Kidney (tissue), 10 donors: ENCODE measurements at regions not wholly inside any gene's neighbourhood (a gene's known extent, or its start where the extent isn't known, plus 50 kb on each side); places are given as distances from the start of the nearest gene placed in this dataset.
"Not testable (repeated sequence)": the region's sequence is repeated elsewhere in the genome, so short reads cannot be mapped to it uniquely, and the experiment has no call there.

Experiments used
- DNase-seq, 5 donors: peaks; one replicate each; pipeline ENCODE4 v3.0.0-alpha.2; 2013 to 2020
- FAIRE-seq: peaks from 2 replicates; lab custom pipeline; 2012; peaks lifted over from hg19 to GRCh38; lab: Jason Lieb, UNC
- H3K27ac ChIP-seq, 2 donors: one replicate each; pipeline ENCODE4 v1.7.0; 2013; ENCODE audit warnings: low read depth in 2 of 2, low read length in 2 of 2, inconsistent platforms in 1 of 2
- H3K27me3 ChIP-seq: one replicate; pipeline ENCODE4 v1.7.1; 2013; ENCODE audit warnings: low read length, inconsistent platforms; ENCODE audit not compliant: control insufficient read depth, insufficient read depth
- H3K36me3 ChIP-seq, 3 donors: one replicate each; pipeline versions ENCODE4 v1.7.0 to v1.7.1; 2013; ENCODE audit warnings: low read length in 3 of 3, control low read depth in 1 of 3, inconsistent platforms in 1 of 3; ENCODE audit not compliant: insufficient read depth in 3 of 3, control insufficient read depth in 2 of 3
- H3K4me1 ChIP-seq, 3 donors: one replicate each; pipeline versions ENCODE4 v1.7.0 to v1.7.1; 2013; ENCODE audit warnings: low read length in 3 of 3, inconsistent platforms in 1 of 3, low read depth in 1 of 3; ENCODE audit not compliant: control insufficient read depth in 2 of 3, insufficient read depth in 2 of 3
- H3K4me3 ChIP-seq, 3 donors: one replicate each; pipeline versions ENCODE4 v1.7.0 to v1.8.1; 2013; ENCODE audit warnings: low read length in 3 of 3, control low read depth in 1 of 3, inconsistent platforms in 1 of 3
- H3K9ac ChIP-seq, 3 donors: one replicate each; pipeline versions ENCODE4 v1.7.0 to v1.7.1; 2013; ENCODE audit warnings: low read length in 3 of 3, control low read depth in 1 of 3, inconsistent platforms in 1 of 3
- H3K9me3 ChIP-seq, 3 donors: one replicate each; pipeline versions ENCODE4 v1.7.0 to v1.7.1; 2013; ENCODE audit warnings: low read length in 3 of 3, control low read depth in 1 of 3, inconsistent platforms in 1 of 3; ENCODE audit not compliant: control insufficient read depth in 2 of 3, insufficient read depth in 1 of 3
- intact Hi-C: fragments of 100-400 bp; cut with DNase I; formaldehyde crosslinking; loops from one replicate; pipeline ENCODE4 v1.11.1; 2022
- donor health status: control.
- donor health status: control.
- donor health status: DM: yes; HTN: yes; CAD: no.
- donor health status: Normal renal cell carcinoma (clear cell type).

DNA sequence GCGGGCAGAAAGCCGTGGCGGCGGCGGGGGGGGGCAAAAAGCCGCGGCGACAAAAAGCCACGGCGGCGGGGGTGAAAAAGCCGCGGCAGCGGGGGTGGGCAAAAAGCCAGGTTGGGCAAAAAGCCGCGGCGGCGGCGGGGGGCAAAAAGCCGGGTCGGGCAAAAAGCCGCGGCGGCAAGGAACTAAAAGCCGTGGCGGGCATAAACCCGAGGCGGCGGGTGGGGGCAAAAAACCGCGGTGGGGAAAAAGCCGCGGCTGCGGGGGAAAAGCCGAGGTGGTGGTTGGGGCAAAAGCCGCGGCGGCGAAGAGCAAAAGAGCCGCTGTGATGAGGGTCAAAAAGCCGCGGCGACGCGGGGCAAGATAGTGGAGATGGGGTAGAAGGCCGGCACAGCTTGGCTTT, 1834.2 kb downstream of the FOXD4L5 start:
- H3K36me3 ChIP-seq, H3K4me3 ChIP-seq, H3K27me3 ChIP-seq, H3K4me1 ChIP-seq, H3K27ac ChIP-seq, intact Hi-C loops, FAIRE-seq, H3K9me3 ChIP-seq, H3K9ac ChIP-seq: not testable (repeated sequence)
- DNase-seq = peak in 1 of 5 donors; percentile 31

DNA sequence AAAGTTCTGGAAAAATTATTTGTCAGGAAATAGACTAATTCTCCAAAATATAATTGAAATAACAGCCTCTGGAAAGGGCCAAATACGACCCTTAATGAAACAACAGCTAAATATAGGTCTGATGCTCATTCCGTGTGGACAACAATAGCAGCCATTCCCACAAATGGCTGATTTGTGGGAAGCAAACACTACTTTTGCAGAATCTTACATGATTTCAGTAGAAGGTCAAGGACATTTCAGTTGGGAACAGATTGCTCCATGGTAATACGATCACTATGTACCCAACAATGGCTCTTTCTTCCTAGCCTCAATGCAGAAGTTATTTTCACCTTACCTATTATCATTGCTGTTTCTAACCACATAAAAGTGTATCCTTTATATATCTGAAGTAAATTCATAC, 1859.9 kb downstream of the FOXD4L5 start:
- H3K36me3 ChIP-seq, H3K9ac ChIP-seq, FAIRE-seq, H3K4me1 ChIP-seq, H3K4me3 ChIP-seq, intact Hi-C loops, H3K9me3 ChIP-seq, H3K27ac ChIP-seq, DNase-seq, H3K27me3 ChIP-seq: not testable (repeated sequence)

DNA sequence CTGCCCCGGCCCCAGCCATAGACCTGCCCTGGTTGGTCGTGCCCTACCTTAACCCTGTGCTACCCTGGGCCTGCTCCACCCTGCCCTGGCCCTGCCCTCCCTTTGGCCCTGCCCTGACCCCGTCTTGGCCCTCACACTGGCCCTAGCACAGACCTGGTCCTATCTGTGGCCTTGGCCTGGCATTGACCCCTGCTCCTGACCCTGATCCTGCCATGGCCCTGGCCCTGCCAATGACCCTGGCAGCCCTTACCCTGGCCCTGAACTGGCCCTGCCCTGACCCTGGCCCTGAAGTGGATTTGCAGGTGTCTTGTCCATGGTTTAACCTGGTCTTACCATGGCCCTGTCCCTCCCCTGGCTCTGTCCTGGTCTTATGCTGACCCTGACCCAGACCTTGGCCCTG, 1894.1 kb downstream of the FOXD4L5 start:
- H3K27ac ChIP-seq, FAIRE-seq, H3K4me3 ChIP-seq, H3K9me3 ChIP-seq, H3K4me1 ChIP-seq, H3K36me3 ChIP-seq, H3K9ac ChIP-seq, DNase-seq, H3K27me3 ChIP-seq, intact Hi-C loops: not testable (repeated sequence)

DNA sequence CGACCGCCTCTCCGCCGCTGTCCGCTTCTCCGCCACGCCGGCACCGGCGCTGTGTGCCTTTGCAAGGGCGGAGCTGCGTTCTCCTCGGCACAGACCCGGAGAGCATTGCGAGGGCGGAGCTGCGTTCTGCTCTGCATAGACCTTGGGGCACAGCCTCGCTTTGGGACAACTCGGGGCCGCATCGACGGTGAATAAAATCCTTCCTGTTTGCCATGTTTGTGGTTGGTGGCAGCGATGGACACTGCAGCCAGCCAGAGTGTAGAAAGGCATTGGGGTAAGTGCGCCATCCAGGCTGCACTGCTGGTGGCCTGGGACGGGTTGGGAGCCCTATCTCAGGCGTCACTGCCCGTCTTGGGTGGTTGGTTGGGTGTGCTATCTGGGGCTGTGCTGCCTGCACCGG, 1899.5 kb downstream of the FOXD4L5 start:
- H3K4me1 ChIP-seq, intact Hi-C loops, H3K4me3 ChIP-seq, H3K27ac ChIP-seq, FAIRE-seq, H3K27me3 ChIP-seq, H3K36me3 ChIP-seq, H3K9me3 ChIP-seq, H3K9ac ChIP-seq: not testable (repeated sequence)
- DNase-seq = peak in 1 of 5 donors; percentile 23

DNA sequence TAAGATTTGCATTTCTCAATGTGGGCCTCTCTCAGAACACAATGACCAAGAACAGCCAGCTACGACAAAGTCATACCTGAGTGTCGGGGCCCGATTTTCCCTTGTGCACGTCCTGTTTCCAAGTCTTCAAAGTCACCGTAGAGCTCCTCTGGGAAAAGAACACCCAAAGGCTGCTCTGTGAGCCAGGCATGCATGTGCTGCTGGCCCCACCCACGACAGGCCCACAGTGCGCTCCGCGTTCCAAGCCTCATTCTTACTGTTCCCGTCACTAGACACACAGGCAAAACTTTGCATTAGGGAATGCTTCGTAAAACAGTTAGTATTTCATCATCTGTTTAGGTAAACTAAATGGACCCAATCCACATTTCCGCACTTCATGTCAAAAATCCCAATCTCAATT, 1905.1 kb downstream of the FOXD4L5 start:
- H3K27ac ChIP-seq, FAIRE-seq, H3K9me3 ChIP-seq, H3K4me3 ChIP-seq, intact Hi-C loops, H3K36me3 ChIP-seq, H3K27me3 ChIP-seq, H3K4me1 ChIP-seq, H3K9ac ChIP-seq: not testable (repeated sequence)
- DNase-seq = peak in 2 of 5 donors; percentile 13 to 66

DNA sequence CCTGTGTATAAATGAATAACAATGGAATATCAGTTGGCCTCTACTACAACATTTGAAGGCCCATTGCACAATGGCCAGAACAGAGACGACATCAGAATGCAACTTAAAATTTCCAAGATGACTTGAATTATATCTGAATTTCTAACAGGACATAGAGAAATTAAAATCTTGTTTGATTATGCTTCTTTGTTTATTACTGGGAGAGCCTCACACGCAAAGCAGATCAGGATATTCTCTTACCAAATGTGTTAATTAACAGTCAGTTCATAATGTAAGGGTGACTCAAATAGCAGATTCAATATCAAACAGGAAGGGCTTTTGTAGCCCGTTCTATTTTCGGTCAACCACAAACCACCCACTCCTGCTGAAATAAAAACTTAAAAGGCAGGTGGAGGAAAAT, 1930.8 kb downstream of the FOXD4L5 start:
- FAIRE-seq, H3K36me3 ChIP-seq, H3K4me1 ChIP-seq, H3K9me3 ChIP-seq, H3K27me3 ChIP-seq, H3K27ac ChIP-seq, H3K9ac ChIP-seq, H3K4me3 ChIP-seq, DNase-seq, intact Hi-C loops: not testable (repeated sequence)

DNA sequence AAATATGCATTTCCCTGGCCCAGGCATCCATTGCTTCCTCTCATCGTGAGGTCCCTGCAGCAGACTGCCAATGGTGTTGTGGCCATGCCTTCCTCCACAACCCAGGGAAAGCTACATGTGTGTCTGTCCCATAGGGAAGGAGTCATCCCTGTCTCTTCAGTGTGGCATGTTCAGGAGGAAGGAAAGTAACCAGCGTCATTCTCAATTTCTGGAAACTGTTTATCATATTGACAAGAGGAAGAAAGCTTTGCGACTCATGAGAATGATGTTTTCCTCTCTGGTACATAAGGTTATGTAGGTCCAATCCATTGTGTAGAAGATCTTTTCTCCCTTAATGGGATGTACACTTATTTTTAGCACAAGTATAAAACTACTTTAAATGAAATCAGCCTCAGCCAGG, 1937.7 kb downstream of the FOXD4L5 start:
- not testable (repeated sequence) for H3K27ac ChIP-seq, H3K9ac ChIP-seq

DNA sequence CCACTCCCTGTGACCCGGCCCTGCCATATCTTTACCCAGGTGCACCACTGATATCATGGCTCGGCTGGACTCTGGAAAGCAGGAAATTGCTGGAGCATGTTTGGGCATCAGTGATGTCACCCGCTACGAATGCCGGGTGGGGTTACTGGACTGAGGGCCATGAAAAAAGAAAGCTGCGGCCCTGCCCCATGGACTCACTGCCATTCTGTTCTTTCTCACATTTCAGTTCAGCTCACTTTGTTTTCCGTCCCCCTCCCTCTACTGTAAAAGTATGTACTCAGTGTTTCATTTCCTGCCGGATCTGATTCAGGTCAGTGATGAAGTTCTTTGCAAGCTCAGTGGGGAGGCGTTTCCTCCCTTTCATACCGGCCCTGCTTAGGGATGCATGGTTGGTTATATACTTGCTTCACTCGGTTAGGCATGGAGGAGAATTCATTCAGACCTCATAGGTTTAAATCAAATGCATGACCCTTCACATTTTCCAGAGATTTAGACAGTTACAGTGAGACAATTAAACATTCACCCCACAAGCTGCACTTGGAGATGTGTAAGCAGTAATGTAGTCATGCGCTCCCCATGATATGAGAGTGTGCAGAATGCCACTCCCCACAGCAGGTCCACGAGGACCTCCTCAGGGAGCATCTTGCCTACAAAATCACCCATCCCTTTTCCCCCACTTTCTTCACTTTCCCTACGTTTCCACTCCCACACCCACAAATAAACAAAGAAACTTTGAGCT, 1938.5 kb downstream of the FOXD4L5 start:
- H3K27me3 ChIP-seq, H3K9me3 ChIP-seq, intact Hi-C loops, FAIRE-seq, H3K36me3 ChIP-seq, H3K4me3 ChIP-seq, H3K9ac ChIP-seq, H3K4me1 ChIP-seq: not testable (repeated sequence)
- DNase-seq = peak; percentile 36 to 93 (median 76)
- H3K27ac ChIP-seq = peak overlapping the region; percentile 37 to 51

More for the DNA sequence above, 1937.7 kb downstream of the FOXD4L5 start:
- H3K4me3 ChIP-seq, H3K36me3 ChIP-seq, H3K27me3 ChIP-seq, H3K9me3 ChIP-seq, FAIRE-seq, intact Hi-C loops, DNase-seq, H3K4me1 ChIP-seq: not testable (repeated sequence)
